ENCODE measurements at regions not wholly inside any gene's neighbourhood (a gene's known extent, or its start where the extent isn't known, plus 50 kb on each side); places are given as distances from the start of the nearest gene placed in this dataset.

- no peak overlapping the region for H3K4me3 ChIP-seq (ENCODE audit: low read depth, low read length)
Observed at GRCh38 chr11:95717314-95717713, 72.3 kb downstream of the FAM76B start.

GRCh38 chr11:95716266-95716665 is 73.3 kb downstream of the FAM76B start:
- H3K4me3 ChIP-seq (ENCODE audit: low read depth, low read length): no peak overlapping the region

- no peak overlapping the region for H3K4me3 ChIP-seq (ENCODE audit: low read depth, low read length)
Observed at GRCh38 chr11:95715777-95716241, 73.8 kb downstream of the FAM76B start.

DNA sequence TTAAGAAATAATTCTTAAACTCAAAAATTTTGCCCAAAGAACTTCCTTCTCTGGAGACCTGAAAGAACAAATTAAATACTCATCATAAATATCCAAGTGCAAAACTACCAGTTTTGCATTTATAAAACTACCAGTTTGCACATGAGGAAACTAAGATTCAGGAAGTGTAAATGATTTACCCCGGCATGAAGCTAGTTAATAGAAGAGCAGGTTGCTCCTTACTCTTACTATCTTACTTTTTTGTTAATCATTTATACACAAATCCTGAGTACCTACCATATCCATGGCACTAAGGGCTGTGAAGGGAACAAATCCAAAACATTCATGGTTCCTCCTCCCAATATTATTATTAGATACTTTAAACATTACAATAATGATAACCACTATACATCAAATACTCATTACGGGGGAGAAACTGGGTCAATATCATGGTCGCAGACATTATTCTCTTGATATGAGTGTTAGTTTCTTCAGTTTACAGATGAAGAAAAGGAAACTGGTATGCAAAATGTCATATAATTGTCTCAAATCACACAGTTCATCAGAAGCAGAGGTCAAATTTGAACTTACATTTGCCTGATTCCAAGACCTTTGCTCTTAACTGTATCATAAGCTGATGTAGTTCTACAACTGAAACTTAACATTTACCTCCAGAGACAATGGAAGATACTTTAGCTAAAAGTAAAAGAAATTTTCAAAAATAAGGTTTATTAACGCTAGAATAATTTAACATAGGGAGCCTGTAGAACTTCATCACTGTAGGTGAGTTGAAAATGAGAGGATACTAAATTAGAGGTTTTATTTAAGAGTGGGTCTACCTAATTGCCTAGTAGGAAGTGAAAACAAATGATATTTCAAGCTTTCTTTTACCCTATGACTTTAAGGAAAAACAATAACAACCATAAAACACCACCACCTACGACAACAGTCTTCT is 74.5 kb downstream of the FAM76B start:
- no peak overlapping the region for H3K4me3 ChIP-seq (ENCODE audit: low read depth, low read length)

- H3K4me3 ChIP-seq (ENCODE audit: low read depth, low read length): no peak overlapping the region
Observed at GRCh38 chr11:95713428-95713827, 76.2 kb downstream of the FAM76B start.

DNA sequence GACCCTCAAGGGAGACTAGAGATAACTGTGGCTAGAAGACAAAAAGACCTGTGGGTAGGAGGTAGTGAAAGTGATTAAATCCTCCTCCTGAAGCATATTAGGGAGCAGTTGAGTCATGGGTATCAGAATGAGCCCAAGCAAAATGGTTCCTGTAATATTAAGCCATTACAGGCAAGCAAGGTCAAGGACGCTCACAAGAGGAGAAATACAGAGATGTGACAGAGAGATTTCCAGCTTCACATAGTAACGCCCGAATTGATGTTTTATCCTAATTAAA is 77.7 kb downstream of the FAM76B start:
- H3K4me3 ChIP-seq (ENCODE audit: low read depth, low read length): no peak overlapping the region

- no peak overlapping the region for H3K4me3 ChIP-seq (ENCODE audit: low read depth, low read length)
Observed at GRCh38 chr11:95711162-95711944, 78.2 kb downstream of the FAM76B start.

DNA sequence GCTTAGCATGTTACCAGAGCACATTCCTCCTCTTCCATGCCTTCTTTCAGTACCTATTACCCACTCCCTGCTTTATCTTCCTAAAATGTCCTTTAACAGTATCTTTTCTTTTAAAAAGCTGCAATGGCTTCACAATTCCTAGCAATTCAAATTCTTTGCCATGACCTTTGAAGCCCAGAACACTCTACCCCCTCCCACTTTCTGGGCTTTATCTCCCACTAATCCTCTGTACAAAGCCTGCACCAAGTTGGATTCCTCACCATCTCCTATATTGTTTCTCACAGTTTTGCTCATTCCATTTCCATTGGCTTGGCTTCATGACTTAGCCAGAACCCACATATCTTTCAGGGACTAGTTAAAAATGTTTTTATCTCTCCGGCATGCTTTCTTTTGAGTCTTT is 80.9 kb downstream of the FAM76B start:
- H3K4me3 ChIP-seq (ENCODE audit: low read depth, low read length): no peak overlapping the region

DNA sequence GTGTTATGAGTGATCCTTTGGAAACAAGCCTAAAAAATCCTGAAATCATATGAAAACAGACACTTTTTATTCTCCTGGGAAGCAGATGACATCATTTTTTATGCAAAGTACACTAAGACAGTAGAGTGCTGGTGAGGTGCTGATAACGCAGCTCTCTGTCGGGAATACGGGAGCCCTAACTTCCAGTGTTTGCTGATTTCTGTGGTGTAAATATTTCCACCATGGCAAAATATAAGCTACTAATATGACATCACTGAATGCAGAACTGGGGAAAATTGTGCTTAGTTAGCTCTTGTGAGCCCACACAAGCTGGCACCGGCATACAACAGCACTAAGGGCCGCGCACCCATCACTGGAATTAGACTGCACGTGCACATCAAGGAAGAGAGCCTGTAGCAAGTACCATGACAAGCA is 82.6 kb downstream of the FAM76B start:
- no peak overlapping the region for H3K4me3 ChIP-seq (ENCODE audit: low read depth, low read length)

- no peak overlapping the region for H3K4me3 ChIP-seq (ENCODE audit: low read depth, low read length)
Observed at GRCh38 chr11:95705485-95706124, 84.0 kb downstream of the FAM76B start.

GRCh38 chr11:95704865-95705264 is 84.7 kb downstream of the FAM76B start:
- H3K4me3 ChIP-seq (ENCODE audit: low read depth, low read length): no peak overlapping the region

DNA sequence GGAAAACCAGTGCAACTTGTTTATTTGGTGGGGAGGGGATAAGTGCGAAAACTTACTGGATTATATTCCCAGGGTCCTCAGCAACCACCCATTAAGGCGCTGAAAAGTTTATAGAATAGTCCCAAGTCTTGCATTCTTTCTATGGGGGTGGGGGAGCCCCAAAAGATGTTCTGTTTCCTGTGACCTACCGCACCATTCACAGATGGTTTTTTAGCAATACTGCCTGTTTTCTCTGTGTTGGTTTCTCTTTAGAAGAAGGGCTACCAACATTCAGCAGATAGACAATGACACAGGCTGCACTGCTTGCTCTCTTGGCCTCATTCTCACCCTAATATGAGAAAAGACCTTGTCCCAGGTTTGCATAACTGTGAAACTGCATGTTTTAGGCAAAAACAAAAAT is 86.5 kb downstream of the FAM76B start:
- H3K4me3 ChIP-seq (ENCODE audit: low read depth, low read length): no peak overlapping the region

- no peak overlapping the region for H3K4me3 ChIP-seq (ENCODE audit: low read depth, low read length)
Observed at GRCh38 chr11:95702526-95702925, 87.1 kb downstream of the FAM76B start.

DNA sequence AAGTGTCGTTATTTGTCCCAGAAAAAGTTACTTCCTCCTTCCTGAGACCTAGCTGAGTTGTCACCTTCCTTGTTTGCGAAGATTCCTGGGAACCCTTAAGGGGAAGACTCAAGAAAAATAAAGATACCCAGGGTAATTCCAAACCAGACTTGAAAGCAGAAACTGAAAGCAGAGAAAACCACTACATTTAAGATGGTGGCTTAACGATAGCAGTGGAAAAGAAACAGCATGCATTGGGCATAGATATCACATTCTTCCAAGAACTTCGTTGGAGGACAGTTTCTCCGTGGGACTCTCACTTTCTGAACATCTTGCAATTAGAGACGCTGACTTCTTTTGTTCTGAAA is 89.1 kb downstream of the FAM76B start:
- H3K4me3 ChIP-seq (ENCODE audit: low read depth, low read length): no peak overlapping the region

- H3K4me3 ChIP-seq (ENCODE audit: low read depth, low read length): no peak overlapping the region
Observed at GRCh38 chr11:95699631-95700470, 89.7 kb downstream of the FAM76B start.

DNA sequence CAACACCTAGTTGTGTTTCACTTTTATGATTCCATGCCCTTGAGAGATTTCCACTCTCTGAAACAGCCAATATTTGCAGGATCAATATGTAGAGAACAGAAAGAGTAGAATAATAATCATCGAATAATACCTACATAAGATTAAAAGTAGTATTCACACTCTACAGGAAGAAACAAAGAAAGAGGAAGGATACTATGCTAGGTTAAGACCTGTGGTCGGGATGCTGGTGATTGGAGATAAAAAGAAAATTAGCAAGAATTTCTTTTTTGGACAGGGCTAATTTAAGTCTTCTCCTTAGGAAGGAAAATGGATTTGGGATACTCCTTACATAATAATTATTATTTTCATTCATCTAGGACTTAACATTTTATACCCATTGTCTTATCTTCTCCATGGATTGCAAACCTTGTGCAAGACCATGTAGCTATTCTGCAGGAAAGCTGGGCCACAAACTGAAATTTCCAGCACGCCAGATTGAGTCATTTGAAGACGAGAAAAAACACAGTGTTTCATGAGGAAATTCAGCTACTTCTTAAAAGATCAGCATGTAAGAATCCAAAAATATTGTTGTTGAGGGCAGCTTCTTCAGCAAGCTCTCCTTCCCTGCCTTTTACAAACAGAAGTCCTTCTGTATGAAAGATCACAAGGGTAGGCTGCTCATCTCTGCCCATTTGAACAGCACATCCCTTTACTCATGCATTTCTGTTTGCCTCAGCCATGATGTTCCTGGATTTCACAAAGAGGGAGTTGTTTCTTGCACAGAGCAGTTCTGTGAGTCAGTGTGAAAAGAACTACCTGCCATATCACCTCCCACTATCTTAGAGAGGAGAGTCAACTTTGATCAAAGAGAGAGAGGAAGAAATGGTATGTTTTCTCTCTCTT is 90.7 kb downstream of the FAM76B start:
- no peak overlapping the region for H3K4me3 ChIP-seq (ENCODE audit: low read depth, low read length)

DNA sequence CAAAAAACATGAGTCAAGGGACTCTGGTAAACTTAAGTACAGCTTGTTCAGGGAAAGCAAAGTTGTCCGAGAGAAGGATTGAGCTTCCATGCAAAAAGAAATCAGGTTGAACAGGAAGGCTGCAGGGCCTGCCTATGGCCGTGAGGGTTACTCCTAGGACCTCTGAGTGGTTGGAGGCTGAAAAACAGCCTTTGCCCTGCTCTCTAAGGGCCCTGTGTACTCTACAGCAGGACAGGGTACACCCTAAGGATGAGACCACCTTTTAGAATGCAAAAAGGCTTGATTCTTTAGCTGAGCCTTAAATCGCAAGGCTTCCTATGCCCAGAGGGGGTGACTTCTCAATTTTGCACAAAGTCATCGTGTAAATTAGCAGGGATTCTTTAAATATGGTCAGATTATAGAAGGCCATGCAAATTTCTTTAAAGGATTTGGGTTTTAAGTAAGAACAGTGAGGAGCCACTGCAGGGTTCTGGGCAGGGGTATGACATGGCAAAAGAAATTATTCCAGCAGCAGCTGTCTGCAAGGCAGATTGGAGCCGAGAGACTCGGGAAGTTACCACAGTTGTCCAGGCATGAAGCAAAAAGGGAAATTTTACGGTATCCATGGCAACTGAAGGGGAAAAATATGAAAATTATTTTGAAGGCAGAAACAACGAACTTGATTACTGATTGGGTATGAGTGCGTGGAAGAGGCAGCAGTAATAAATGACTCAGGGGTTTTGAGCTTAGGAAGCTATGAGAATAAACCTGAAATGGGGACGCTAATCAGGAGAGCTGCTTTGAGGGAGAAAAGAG is 91.8 kb downstream of the FAM76B start:
- no peak overlapping the region for H3K4me3 ChIP-seq (ENCODE audit: low read depth, low read length)

- no peak overlapping the region for H3K4me3 ChIP-seq (ENCODE audit: low read depth, low read length)
Observed at GRCh38 chr11:95695181-95695580, 94.4 kb downstream of the FAM76B start.

GRCh38 chr11:95693298-95693697 is 96.3 kb downstream of the FAM76B start:
- no peak overlapping the region for H3K4me3 ChIP-seq (ENCODE audit: low read depth, low read length)

Measured in iPS-11a (cell line).